SJCRH30 (cell line): ENCODE measurements at regions not wholly inside any gene's neighbourhood (a gene's known extent, or its start where the extent isn't known, plus 50 kb on each side); places are given as distances from the start of the nearest gene placed in this dataset.
"Not testable (repeated sequence)": the region's sequence is repeated elsewhere in the genome, so short reads cannot be mapped to it uniquely, and the experiment has no call there.

Source experiments
- DNase-seq, 2 experiments: peaks; one replicate each; pipeline ENCODE4 v3.0.0-alpha.2; 2015 to 2020
- H3K27ac ChIP-seq: fragments of 250-450 bp; sonication (Bioruptor Pico); 2 replicates; pipeline ENCODE4 v1.5.1; 2020; ENCODE audit warnings: mild to moderate bottlenecking, moderate library complexity
- H3K27me3 ChIP-seq: fragments of 250-450 bp; sonication (Bioruptor Pico); 2 replicates; pipeline ENCODE4 v1.5.1; 2020; ENCODE audit warnings: mild to moderate bottlenecking, moderate library complexity
- H3K36me3 ChIP-seq: fragments of 250-450 bp; sonication (Bioruptor Pico); 2 replicates; pipeline ENCODE4 v1.5.1; 2020; ENCODE audit warnings: mild to moderate bottlenecking, moderate library complexity
- H3K4me1 ChIP-seq: fragments of 250-450 bp; sonication (Bioruptor Pico); 2 replicates; pipeline ENCODE4 v1.5.1; 2020; ENCODE audit warnings: mild to moderate bottlenecking, moderate library complexity
- H3K4me3 ChIP-seq: fragments of 250-450 bp; sonication (Bioruptor Pico); 2 replicates; pipeline ENCODE4 v1.5.1; 2020; ENCODE audit warnings: mild to moderate bottlenecking, moderate library complexity
- H3K9me3 ChIP-seq: fragments of 250-450 bp; sonication (Bioruptor Pico); replicated peaks from 2 replicates; pipeline ENCODE4 v1.5.1; 2020; ENCODE audit warnings: mild to moderate bottlenecking, moderate library complexity

GRCh38 chrX:139475432-139475831, 55.1 kb upstream of the F9 start:
- H3K27ac ChIP-seq, result no peak overlapping the region
- H3K4me1 ChIP-seq, result no peaks in the 10 kb centered on the region
- H3K4me3 ChIP-seq, result no peak overlapping the region
- H3K27me3 ChIP-seq, result no peaks in the 10 kb centered on the region
- H3K9me3 ChIP-seq, result no peaks in the 10 kb centered on the region
- no peak for DNase-seq
- no peaks in the 10 kb centered on the region for H3K36me3 ChIP-seq

GRCh38 chrX:139461945-139462344, 68.6 kb upstream of the F9 start:
- H3K4me1 ChIP-seq, H3K36me3 ChIP-seq, H3K27me3 ChIP-seq, H3K9me3 ChIP-seq, H3K4me3 ChIP-seq, DNase-seq, H3K27ac ChIP-seq: not testable (repeated sequence)

GRCh38 chrX:139454743-139455142, 75.8 kb upstream of the F9 start:
- H3K4me3 ChIP-seq, result no peak overlapping the region
- H3K36me3 ChIP-seq, result no peaks in the 10 kb centered on the region
- DNase-seq, result no peak
- H3K9me3 ChIP-seq, result no peaks in the 10 kb centered on the region
- H3K4me1 ChIP-seq, result no peaks in the 10 kb centered on the region
- no peak overlapping the region for H3K27ac ChIP-seq
- H3K27me3 ChIP-seq, result no peaks in the 10 kb centered on the region

- no peak overlapping the region for H3K27ac ChIP-seq
- no peaks in the 10 kb centered on the region for H3K4me1 ChIP-seq
- H3K27me3 ChIP-seq, result no peaks in the 10 kb centered on the region
- H3K9me3 ChIP-seq, result no peaks in the 10 kb centered on the region
- no peaks in the 10 kb centered on the region for H3K36me3 ChIP-seq
- no peak overlapping the region for H3K4me3 ChIP-seq
- DNase-seq, result no peak
Observed at GRCh38 chrX:139448996-139449395, 81.5 kb upstream of the F9 start.

GRCh38 chrX:139446832-139447231, 83.7 kb upstream of the F9 start:
- Histone ChIP-seq H3K4me1 (no peaks in the 10 kb centered on the region), H3K27ac (no peak overlapping the region), H3K36me3 (no peaks in the 10 kb centered on the region), H3K9me3 (no peaks in the 10 kb centered on the region), H3K4me3 (no peak overlapping the region), H3K27me3 (no peaks in the 10 kb centered on the region)
- DNase-seq, result no peak

GRCh38 chrX:139429913-139430312, 100.6 kb upstream of the F9 start:
- peak in 1 of 2 experiments; percentile 1 for DNase-seq
- H3K4me1 ChIP-seq, result no peaks in the 10 kb centered on the region
- no peaks in the 10 kb centered on the region for H3K9me3 ChIP-seq
- H3K27ac ChIP-seq, result no peak overlapping the region
- no peaks in the 10 kb centered on the region for H3K36me3 ChIP-seq
- no peak overlapping the region for H3K4me3 ChIP-seq
- no peaks in the 10 kb centered on the region for H3K27me3 ChIP-seq

- no peak overlapping the region for H3K4me3 ChIP-seq
- H3K36me3 ChIP-seq, result no peaks in the 10 kb centered on the region
- H3K4me1 ChIP-seq, result peaks cover 10% of the 10 kb centered on the region; the same call in 1 of the 2 replicates
- no peaks in the 10 kb centered on the region for H3K9me3 ChIP-seq
- H3K27me3 ChIP-seq, result no peaks in the 10 kb centered on the region
- DNase-seq, result peak; percentile 29 to 57
- H3K27ac ChIP-seq, result no peak overlapping the region
Observed at GRCh38 chrX:139423186-139423585, 107.4 kb upstream of the F9 start.

GRCh38 chrX:139398258-139398657, 132.3 kb upstream of the F9 start:
- H3K36me3 ChIP-seq, H3K4me1 ChIP-seq, H3K27me3 ChIP-seq, H3K9me3 ChIP-seq, H3K4me3 ChIP-seq, H3K27ac ChIP-seq, DNase-seq: not testable (repeated sequence)

- Histone ChIP-seq H3K9me3 (no peaks in the 10 kb centered on the region), H3K4me1 (no peaks in the 10 kb centered on the region), H3K36me3 (no peaks in the 10 kb centered on the region), H3K27me3 (no peaks in the 10 kb centered on the region), H3K4me3 (no peak overlapping the region), H3K27ac (no peak overlapping the region)
- DNase-seq, result no peak
Observed at GRCh38 chrX:139388254-139388653, 142.3 kb upstream of the F9 start.

- DNase-seq, result no peak
- Histone ChIP-seq H3K27ac (no peak overlapping the region), H3K4me1 (no peaks in the 10 kb centered on the region), H3K36me3 (no peaks in the 10 kb centered on the region), H3K9me3 (no peaks in the 10 kb centered on the region), H3K27me3 (no peaks in the 10 kb centered on the region), H3K4me3 (no peak overlapping the region)
Observed at GRCh38 chrX:139382529-139382928, 148.0 kb upstream of the F9 start.

- H3K9me3 ChIP-seq, H3K36me3 ChIP-seq, H3K4me1 ChIP-seq, H3K4me3 ChIP-seq, H3K27me3 ChIP-seq, H3K27ac ChIP-seq, DNase-seq: not testable (repeated sequence)
Observed at GRCh38 chrX:139376547-139376946, 154.0 kb upstream of the F9 start.

- Histone ChIP-seq H3K36me3 (no peaks in the 10 kb centered on the region), H3K27me3 (no peaks in the 10 kb centered on the region), H3K27ac (no peak overlapping the region), H3K4me3 (no peak overlapping the region), H3K4me1 (no peaks in the 10 kb centered on the region), H3K9me3 (no peaks in the 10 kb centered on the region)
- no peak for DNase-seq
Observed at GRCh38 chrX:139360356-139360755, 170.2 kb upstream of the F9 start.

GRCh38 chrX:139342594-139342991, 187.9 kb upstream of the F9 start:
- H3K9me3 ChIP-seq, H3K4me3 ChIP-seq, H3K4me1 ChIP-seq, H3K27ac ChIP-seq, H3K27me3 ChIP-seq, H3K36me3 ChIP-seq: not testable (repeated sequence)
- peak; percentile 2 to 3 for DNase-seq

GRCh38 chrX:139341855-139342593, 188.5 kb upstream of the F9 start:
- DNase-seq, H3K36me3 ChIP-seq, H3K27me3 ChIP-seq, H3K4me1 ChIP-seq, H3K9me3 ChIP-seq, H3K4me3 ChIP-seq, H3K27ac ChIP-seq: not testable (repeated sequence)

GRCh38 chrX:139332441-139332840, 198.1 kb upstream of the F9 start:
- DNase-seq, result no peak
- Histone ChIP-seq H3K9me3 (no peaks in the 10 kb centered on the region), H3K27ac (no peak overlapping the region), H3K4me3 (no peak overlapping the region), H3K36me3 (no peaks in the 10 kb centered on the region), H3K27me3 (no peaks in the 10 kb centered on the region), H3K4me1 (no peaks in the 10 kb centered on the region)

- H3K4me1 ChIP-seq, result no peaks in the 10 kb centered on the region
- no peaks in the 10 kb centered on the region for H3K27me3 ChIP-seq
- H3K4me3 ChIP-seq, result no peak overlapping the region
- no peak overlapping the region for H3K27ac ChIP-seq
- no peak for DNase-seq
- H3K36me3 ChIP-seq, result no peaks in the 10 kb centered on the region
- H3K9me3 ChIP-seq, result no peaks in the 10 kb centered on the region
Observed at GRCh38 chrX:139327355-139327754, 203.2 kb upstream of the F9 start.
